Fibroblast of peridontal ligament (primary cell): ENCODE measurements at regions not wholly inside any gene's neighbourhood (a gene's known extent, or its start where the extent isn't known, plus 50 kb on each side); places are given as distances from the start of the nearest gene placed in this dataset.
A peak's percentile ranks its signal among the peaks of the same experiment; 100 is the strongest.
"Not testable (repeated sequence)": the region's sequence is repeated elsewhere in the genome, so short reads cannot be mapped to it uniquely, and the experiment has no call there.

Experiments
- DNase-seq: peaks from one replicate; pipeline ENCODE4 v3.0.0-alpha.2; 2010; ENCODE audit errors: extremely low read depth

DNA sequence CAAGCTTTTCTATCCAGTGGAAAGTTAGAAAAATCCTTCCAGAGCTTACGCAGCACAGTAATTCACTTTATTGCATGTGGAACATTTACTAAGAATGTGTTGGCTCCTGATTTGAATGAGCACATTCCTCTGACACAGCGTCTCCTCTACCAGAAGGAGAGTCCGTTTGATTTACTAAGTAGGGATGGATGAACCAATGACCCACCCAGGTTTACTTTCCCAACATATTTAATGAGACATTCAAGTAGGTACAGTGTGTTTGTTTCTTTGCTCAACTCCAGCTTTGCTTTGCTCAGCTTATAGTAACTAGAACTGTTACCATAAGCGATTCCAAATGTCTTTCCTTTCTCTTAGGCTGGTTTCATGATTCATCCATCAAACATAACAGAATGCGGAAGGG lies 161.7 kb downstream of the SMARCA1 start:
- DNase-seq = no peak

DNA sequence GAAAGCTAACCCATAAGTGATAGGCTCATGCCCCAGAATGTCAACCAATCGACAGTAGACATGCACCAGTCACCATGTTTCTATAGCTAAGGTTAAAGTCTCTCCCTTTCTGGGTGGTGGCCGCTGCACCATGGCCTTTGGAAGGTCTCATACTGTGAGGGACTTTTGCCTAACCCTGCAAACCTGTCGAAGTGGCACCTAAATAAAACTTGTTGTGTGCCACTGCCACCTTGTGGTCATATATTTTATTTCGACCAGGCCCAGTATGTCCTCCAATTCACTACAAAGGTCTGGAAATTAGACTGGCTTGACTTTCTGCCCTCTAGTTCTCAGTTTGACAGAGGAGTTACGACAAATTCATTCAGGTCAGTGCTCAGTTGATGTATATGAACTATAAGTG lies 163.1 kb downstream of the SMARCA1 start:
- peak; percentile 31 for DNase-seq

- DNase-seq = no peak
These were observed 164.0 kb downstream of the SMARCA1 start for GRCh38 chrX:129359269-129359668.

- not testable (repeated sequence) for DNase-seq
These were observed 165.9 kb downstream of the SMARCA1 start for GRCh38 chrX:129357428-129357827.

- no peak for DNase-seq
These were observed 176.0 kb downstream of the SMARCA1 start for GRCh38 chrX:129347291-129347690.

- no peak for DNase-seq
These were observed 176.7 kb downstream of the SMARCA1 start for GRCh38 chrX:129346574-129346973.

DNA sequence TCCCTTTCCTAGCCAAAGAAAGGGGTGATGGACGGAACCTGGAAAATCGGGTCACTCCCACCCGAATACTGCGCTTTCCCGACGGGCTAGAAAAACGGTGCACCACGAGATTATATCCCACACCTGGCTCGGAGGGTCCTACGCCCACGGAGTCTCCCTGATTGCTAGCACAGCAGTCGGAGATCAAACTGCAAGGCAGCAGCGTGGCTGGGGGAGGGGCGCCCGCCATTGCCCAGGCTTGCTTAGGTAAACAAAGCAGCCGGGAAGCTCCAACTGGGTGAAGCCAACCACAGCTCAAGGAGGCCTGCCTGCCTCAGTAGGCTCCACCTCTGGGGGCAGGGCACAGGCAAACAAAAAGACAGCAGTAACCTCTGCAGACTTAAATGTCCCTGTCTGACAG lies 186.0 kb downstream of the SMARCA1 start:
- not testable (repeated sequence) for DNase-seq

- DNase-seq = no peak
These were observed 200.2 kb downstream of the SMARCA1 start for GRCh38 chrX:129323115-129323514.

GRCh38 chrX:129318375-129318774 lies 204.9 kb downstream of the SMARCA1 start:
- DNase-seq = peak; percentile 10

GRCh38 chrX:129316461-129316860 lies 206.8 kb downstream of the SMARCA1 start:
- no peak for DNase-seq

DNA sequence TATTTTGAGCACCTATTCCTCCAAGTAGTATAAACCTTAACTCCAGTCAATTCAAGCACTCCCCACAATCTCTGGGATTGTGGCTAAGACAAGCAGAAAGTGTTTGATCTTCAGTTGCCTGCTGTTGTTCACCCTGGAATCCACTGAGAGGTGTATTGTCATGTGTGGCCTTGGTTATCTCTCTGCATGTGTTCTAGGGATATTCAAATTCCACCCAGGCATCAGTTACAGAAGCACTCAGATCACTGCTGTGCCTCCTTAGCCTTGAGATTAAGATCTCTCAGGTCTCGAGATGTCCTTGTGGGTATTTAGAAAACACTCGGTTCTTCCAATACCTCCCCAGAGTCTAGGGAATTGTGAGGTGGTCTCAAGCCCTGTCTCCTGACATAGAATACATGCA lies 213.3 kb downstream of the SMARCA1 start:
- no peak for DNase-seq

GRCh38 chrX:129262912-129263311 lies 260.4 kb downstream of the SMARCA1 start:
- no peak for DNase-seq

- DNase-seq = not testable (repeated sequence)
These were observed 267.8 kb downstream of the SMARCA1 start for GRCh38 chrX:129255516-129255915.

- DNase-seq = no peak
These were observed 273.7 kb downstream of the SMARCA1 start for GRCh38 chrX:129249563-129249962.

GRCh38 chrX:129247642-129248041 lies 275.6 kb downstream of the SMARCA1 start:
- no peak for DNase-seq

- DNase-seq = no peak
These were observed 283.9 kb downstream of the SMARCA1 start for GRCh38 chrX:129239371-129239770.

GRCh38 chrX:129238011-129238410 lies 285.3 kb downstream of the SMARCA1 start:
- DNase-seq = no peak

- DNase-seq = no peak
These were observed 287.4 kb downstream of the SMARCA1 start for GRCh38 chrX:129235903-129236302.

- DNase-seq = no peak
These were observed 289.5 kb downstream of the SMARCA1 start for GRCh38 chrX:129233786-129234185.

- no peak for DNase-seq
These were observed 292.3 kb downstream of the SMARCA1 start for GRCh38 chrX:129230850-129231512.

- DNase-seq = no peak
These were observed 293.1 kb downstream of the SMARCA1 start for GRCh38 chrX:129230168-129230567.

GRCh38 chrX:129227366-129227765 lies 295.9 kb downstream of the SMARCA1 start:
- DNase-seq = no peak

DNA sequence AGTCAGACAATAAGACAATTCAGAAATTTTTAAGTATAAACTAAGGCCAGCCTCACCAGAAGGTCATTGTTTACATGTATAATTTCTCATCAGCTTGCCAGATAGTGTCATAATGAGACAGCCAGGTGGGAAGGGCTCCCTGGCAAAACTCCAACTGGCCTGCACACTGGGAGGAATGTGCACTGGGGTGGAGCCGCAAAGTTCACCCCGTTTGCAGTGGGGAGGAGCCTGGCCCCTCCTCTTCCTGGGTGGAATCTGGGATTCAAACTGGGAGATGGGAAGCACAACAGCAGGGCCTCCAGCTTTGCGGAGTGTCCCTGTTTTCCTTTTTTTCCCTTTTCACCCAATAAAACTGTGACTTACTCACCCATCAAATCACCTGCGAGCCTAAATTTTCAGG lies 329.9 kb downstream of the SMARCA1 start:
- no peak for DNase-seq

DNA sequence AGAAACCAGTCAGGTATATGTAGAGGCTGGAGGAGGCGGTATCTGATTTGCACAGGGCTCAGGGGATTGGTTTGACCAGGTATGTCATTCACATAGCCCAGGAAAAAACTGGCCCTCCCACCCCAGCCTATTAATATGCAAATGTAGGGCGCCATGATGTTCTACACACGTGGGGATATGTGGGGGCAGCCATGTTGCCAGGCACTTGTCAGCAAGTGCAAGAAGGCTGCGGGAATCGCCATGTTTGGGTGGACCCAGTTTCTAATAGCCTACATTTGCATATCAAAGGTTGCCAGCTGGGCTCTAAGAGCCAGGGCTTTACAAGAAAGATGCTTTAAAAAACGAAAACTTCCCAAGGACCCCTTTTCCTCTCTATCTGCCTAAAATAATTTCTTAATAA lies 335.1 kb downstream of the SMARCA1 start:
- no peak for DNase-seq
